Naive B cell (primary cell): ENCODE measurements at regions not wholly inside any gene's neighbourhood (a gene's known extent, or its start where the extent isn't known, plus 50 kb on each side); places are given as distances from the start of the nearest gene placed in this dataset.
A peak's percentile ranks its signal among the peaks of the same experiment; 100 is the strongest.

Experiments used
- ATAC-seq, 2 donors: fragments of 150-1000 bp; cut with Tn5 transposase; 2 replicates each; pipeline ENCODE4 v1.10.0; 2021; ENCODE audit warnings: low read depth in 2 of 2, mild to moderate bottlenecking in 2 of 2, moderate library complexity in 2 of 2
- DNase-seq: peaks from one replicate; pipeline ENCODE4 v3.0.0; 2022
- H3K27ac Mint-ChIP-seq, 6 donors: one replicate each; pipeline ENCODE4 v1.8.0; 2020 to 2022; ENCODE audit warnings: mild to moderate bottlenecking in 6 of 6, mixed read lengths in 6 of 6, moderate library complexity in 5 of 6, inconsistent platforms in 2 of 6
- H3K27me3 Mint-ChIP-seq, 3 donors: one replicate each; pipeline ENCODE4 v1.8.0; 2021 to 2022; ENCODE audit warnings: mixed read lengths in 3 of 3, mild to moderate bottlenecking in 1 of 3
- H3K36me3 Mint-ChIP-seq, 2 donors: one replicate each; pipeline ENCODE4 v1.8.0; 2020 to 2022; ENCODE audit warnings: mixed read lengths in 2 of 2, inconsistent platforms in 1 of 2, mild to moderate bottlenecking in 1 of 2
- H3K4me1 Mint-ChIP-seq, 3 donors: one replicate each; pipeline ENCODE4 v1.8.0; 2020 to 2022; ENCODE audit warnings: mixed read lengths in 3 of 3, inconsistent platforms in 1 of 3, mild to moderate bottlenecking in 1 of 3, moderate library complexity in 1 of 3
- H3K4me3 Mint-ChIP-seq, 8 donors: one replicate each; pipeline ENCODE4 v1.8.0; 2020 to 2022; ENCODE audit warnings: mild to moderate bottlenecking in 8 of 8, mixed read lengths in 8 of 8, moderate library complexity in 8 of 8, inconsistent platforms in 2 of 8
- H3K9me3 Mint-ChIP-seq, 7 donors: one replicate each; pipeline ENCODE4 v1.8.0; 2020 to 2022; ENCODE audit warnings: mixed read lengths in 7 of 7, mild to moderate bottlenecking in 5 of 7, inconsistent platforms in 2 of 7, moderate library complexity in 1 of 7

- Mint-ChIP-seq H3K4me3 (peak overlapping the region in 6 of 8 donors; percentile 36 to 79 (median 66)), H3K36me3 (peaks cover 0 to 6% of the 10 kb centered on the region in 2 donors), H3K4me1 (peaks cover 51 to 89% (median 63%) of the 10 kb centered on the region in 3 donors), H3K27me3 (no peaks in the 10 kb centered on the region), H3K27ac (peak overlapping the region; percentile 77 to 95 (median 86)), H3K9me3 (no peaks in the 10 kb centered on the region)
- DNase-seq = no peak
- ATAC-seq = no peak
These were observed 262.3 kb upstream of the KLF14 start for GRCh38 chr7:130996205-130996832.

- no peak for DNase-seq
- Mint-ChIP-seq H3K36me3 (peaks cover 0 to 6% of the 10 kb centered on the region in 2 donors), H3K9me3 (no peaks in the 10 kb centered on the region), H3K4me1 (peaks cover 48 to 87% (median 58%) of the 10 kb centered on the region in 3 donors), H3K27ac (peak overlapping the region; percentile 77 to 95 (median 86)), H3K27me3 (no peaks in the 10 kb centered on the region), H3K4me3 (peak overlapping the region in 7 of 8 donors; percentile 36 to 79 (median 61))
- peak; percentile 77 to 78 for ATAC-seq
These were observed 262.8 kb upstream of the KLF14 start for GRCh38 chr7:130996833-130997231.

- Mint-ChIP-seq H3K4me3 (peak overlapping the region in 7 of 8 donors; percentile 2 to 84 (median 53)), H3K9me3 (no peaks in the 10 kb centered on the region), H3K4me1 (peaks cover 53 to 84% (median 57%) of the 10 kb centered on the region in 3 donors), H3K27ac (peak overlapping the region in 5 of 6 donors; percentile 32 to 97 (median 89)), H3K27me3 (no peaks in the 10 kb centered on the region), H3K36me3 (peaks cover 0 to 9% of the 10 kb centered on the region in 2 donors)
- no peak for DNase-seq
- peak in 1 of 2 donors; percentile 38 for ATAC-seq
These were observed 265.1 kb upstream of the KLF14 start for GRCh38 chr7:130998993-130999602.

- ATAC-seq (no peak), DNase-seq (no peak)
- Mint-ChIP-seq H3K9me3 (no peaks in the 10 kb centered on the region), H3K4me3 (peak overlapping the region in 1 of 8 donors; percentile 20), H3K36me3 (peaks cover under 1 to 9% of the 10 kb centered on the region in 2 donors), H3K27me3 (no peaks in the 10 kb centered on the region), H3K4me1 (peaks cover 53 to 84% (median 57%) of the 10 kb centered on the region in 3 donors), H3K27ac (peak overlapping the region in 1 of 6 donors; percentile 44)
These were observed 265.9 kb upstream of the KLF14 start for GRCh38 chr7:130999926-131000325.

- Mint-ChIP-seq H3K27ac (peak overlapping the region in 2 of 6 donors; percentile 44 to 52), H3K4me1 (peaks cover 53 to 84% (median 57%) of the 10 kb centered on the region in 3 donors), H3K27me3 (no peaks in the 10 kb centered on the region), H3K36me3 (peaks cover 5 to 12% of the 10 kb centered on the region in 2 donors), H3K4me3 (peak overlapping the region in 1 of 8 donors; percentile 20), H3K9me3 (no peaks in the 10 kb centered on the region)
- DNase-seq = no peak
- no peak for ATAC-seq
These were observed 266.4 kb upstream of the KLF14 start for GRCh38 chr7:131000389-131000788.

GRCh38 chr7:131000873-131001272 is 266.9 kb upstream of the KLF14 start:
- Mint-ChIP-seq H3K36me3 (peaks cover 8 to 14% of the 10 kb centered on the region in 2 donors), H3K9me3 (peaks cover 0 to 2% (median 0%) of the 10 kb centered on the region in 7 donors), H3K4me1 (peaks cover 55 to 84% (median 57%) of the 10 kb centered on the region in 3 donors), H3K27ac (no peak overlapping the region), H3K4me3 (no peak overlapping the region), H3K27me3 (no peaks in the 10 kb centered on the region)
- ATAC-seq = no peak
- no peak for DNase-seq

- H3K27ac Mint-ChIP-seq = peak overlapping the region in 3 of 6 donors; percentile 44 to 78 (median 52)
- H3K27me3 Mint-ChIP-seq = no peaks in the 10 kb centered on the region
- H3K9me3 Mint-ChIP-seq = peaks cover 0 to 2% (median 0%) of the 10 kb centered on the region in 7 donors
- H3K4me1 Mint-ChIP-seq = peaks cover 49 to 77% (median 52%) of the 10 kb centered on the region in 3 donors
- H3K4me3 Mint-ChIP-seq = no peak overlapping the region
- ATAC-seq = no peak
- H3K36me3 Mint-ChIP-seq = peaks cover 8 to 14% of the 10 kb centered on the region in 2 donors
- DNase-seq = no peak
These were observed 268.6 kb upstream of the KLF14 start for GRCh38 chr7:131002600-131002999.

- DNase-seq (no peak), ATAC-seq (no peak)
- Mint-ChIP-seq H3K4me3 (no peak overlapping the region), H3K4me1 (peaks cover 50 to 77% (median 52%) of the 10 kb centered on the region in 3 donors), H3K9me3 (peaks cover 0 to 2% (median 0%) of the 10 kb centered on the region in 7 donors), H3K27me3 (no peaks in the 10 kb centered on the region), H3K36me3 (peaks cover 8 to 14% of the 10 kb centered on the region in 2 donors), H3K27ac (peak overlapping the region in 2 of 6 donors; percentile 0 to 44)
These were observed 269.6 kb upstream of the KLF14 start for GRCh38 chr7:131003634-131004033.

GRCh38 chr7:131004371-131004770 is 270.4 kb upstream of the KLF14 start:
- DNase-seq (peak; percentile 38), ATAC-seq (peak; percentile 72 to 77)
- Mint-ChIP-seq H3K27me3 (no peaks in the 10 kb centered on the region), H3K9me3 (peaks cover 0 to 2% (median 0%) of the 10 kb centered on the region in 7 donors), H3K36me3 (peaks cover 8 to 9% of the 10 kb centered on the region in 2 donors), H3K4me3 (peak overlapping the region in 3 of 8 donors; percentile 2 to 68 (median 32)), H3K4me1 (peaks cover 51 to 77% (median 52%) of the 10 kb centered on the region in 3 donors), H3K27ac (peak overlapping the region in 3 of 6 donors; percentile 27 to 44 (median 28))

- peak; percentile 55 for DNase-seq
- H3K4me3 Mint-ChIP-seq = peak overlapping the region in 6 of 8 donors; percentile 0 to 51 (median 16)
- peak overlapping the region; percentile 53 to 95 (median 83) for H3K27ac Mint-ChIP-seq
- H3K4me1 Mint-ChIP-seq = peaks cover 75 to 84% (median 83%) of the 10 kb centered on the region in 3 donors
- peaks cover 0 to 2% (median 0%) of the 10 kb centered on the region in 7 donors for H3K9me3 Mint-ChIP-seq
- H3K36me3 Mint-ChIP-seq = peaks cover 8 to 9% of the 10 kb centered on the region in 2 donors
- no peaks in the 10 kb centered on the region for H3K27me3 Mint-ChIP-seq
- ATAC-seq = peak; percentile 60 to 68
These were observed 273.7 kb upstream of the KLF14 start for GRCh38 chr7:131007439-131008330.

- Mint-ChIP-seq H3K27ac (peak overlapping the region; percentile 36 to 89 (median 68)), H3K36me3 (peaks cover 5 to 8% of the 10 kb centered on the region in 2 donors), H3K9me3 (peaks cover 0 to 2% (median 0%) of the 10 kb centered on the region in 7 donors), H3K4me3 (peak overlapping the region in 1 of 8 donors; percentile 25), H3K27me3 (no peaks in the 10 kb centered on the region), H3K4me1 (peaks cover 81 to 93% (median 89%) of the 10 kb centered on the region in 3 donors)
- no peak for ATAC-seq
- DNase-seq = no peak
These were observed 275.1 kb upstream of the KLF14 start for GRCh38 chr7:131008840-131009711.
